NCI-H146 (cell line): ENCODE measurements at regions not wholly inside any gene's neighbourhood (a gene's known extent, or its start where the extent isn't known, plus 50 kb on each side); places are given as distances from the start of the nearest gene placed in this dataset.
"Not testable (repeated sequence)": the region's sequence is repeated elsewhere in the genome, so short reads cannot be mapped to it uniquely, and the experiment has no call there.

Experiments used
- DNase-seq: peaks from one replicate; lab custom pipeline; 2025; lab: John Stamatoyannopoulos, UW

DNA sequence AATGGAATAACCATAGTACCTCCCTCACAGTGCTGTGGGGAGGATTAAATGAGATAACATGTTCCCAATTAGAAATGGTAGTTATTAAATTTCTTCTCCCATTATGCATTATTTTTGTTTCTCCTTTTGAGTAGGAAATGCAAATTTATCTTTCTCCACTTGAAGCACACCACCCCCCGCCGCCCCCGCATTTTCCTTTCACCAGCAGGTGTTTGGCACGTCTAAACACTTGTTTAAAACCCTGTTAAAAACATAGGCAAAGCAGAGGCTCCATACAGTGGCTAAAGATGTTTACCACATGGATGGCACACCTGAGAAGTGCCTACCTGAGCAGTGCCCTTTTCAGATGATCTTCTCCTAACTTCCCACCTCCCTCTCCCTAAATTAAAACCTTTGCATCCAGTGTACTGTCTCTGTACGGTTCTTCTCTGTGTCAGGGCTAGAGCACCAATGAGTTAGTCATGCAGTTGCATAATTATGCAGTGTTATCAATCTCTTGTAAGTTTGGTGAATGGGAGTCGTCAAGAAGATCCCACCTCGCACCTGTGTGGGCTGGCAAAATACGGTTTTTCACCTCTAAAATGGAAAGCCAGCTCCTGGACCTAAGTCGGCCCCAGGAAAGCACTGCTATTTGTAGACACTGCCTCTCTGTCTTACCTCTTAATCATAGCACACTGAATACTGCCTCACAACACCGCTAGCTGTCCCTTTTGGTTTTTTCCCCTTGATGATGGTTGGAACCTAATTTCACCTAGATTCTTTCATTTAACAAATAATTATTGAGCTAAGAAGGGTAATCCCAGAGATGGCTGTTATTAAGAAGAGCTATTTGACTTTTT is 122.0 kb downstream of the CT47B1 start:
- DNase-seq, result no peak

GRCh38 chrX:120752431-120753082 is 122.7 kb upstream of the C1GALT1C1 start:
- no peak for DNase-seq

DNA sequence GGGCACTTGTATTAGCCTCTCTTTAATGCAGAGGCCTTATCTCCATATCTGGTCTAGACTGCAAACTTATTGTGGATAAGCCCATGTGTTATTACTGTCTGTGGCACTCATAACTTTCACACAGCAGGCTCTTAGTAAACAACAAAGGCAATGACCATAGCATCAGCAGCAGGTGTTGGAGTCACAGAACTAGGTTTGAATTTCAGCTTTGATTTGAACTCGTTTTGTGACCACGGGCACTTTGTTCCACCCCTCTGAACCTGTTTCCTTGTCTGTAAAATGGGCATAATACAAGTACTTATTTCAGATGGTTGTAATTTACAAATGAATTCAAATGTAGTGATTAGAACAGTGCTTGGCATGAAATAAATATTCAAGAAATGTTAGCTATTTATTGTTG is 121.8 kb upstream of the C1GALT1C1 start:
- peak; percentile 20 for DNase-seq

- no peak for DNase-seq
Measured at GRCh38 chrX:120750381-120750780, 120.5 kb upstream of the C1GALT1C1 start.

GRCh38 chrX:120749141-120749846 is 119.4 kb upstream of the C1GALT1C1 start:
- DNase-seq, result peak; percentile 80

- DNase-seq, result no peak
Measured at GRCh38 chrX:120746153-120746552, 116.3 kb upstream of the C1GALT1C1 start.

GRCh38 chrX:120742946-120743665 is 113.3 kb upstream of the C1GALT1C1 start:
- no peak for DNase-seq

DNA sequence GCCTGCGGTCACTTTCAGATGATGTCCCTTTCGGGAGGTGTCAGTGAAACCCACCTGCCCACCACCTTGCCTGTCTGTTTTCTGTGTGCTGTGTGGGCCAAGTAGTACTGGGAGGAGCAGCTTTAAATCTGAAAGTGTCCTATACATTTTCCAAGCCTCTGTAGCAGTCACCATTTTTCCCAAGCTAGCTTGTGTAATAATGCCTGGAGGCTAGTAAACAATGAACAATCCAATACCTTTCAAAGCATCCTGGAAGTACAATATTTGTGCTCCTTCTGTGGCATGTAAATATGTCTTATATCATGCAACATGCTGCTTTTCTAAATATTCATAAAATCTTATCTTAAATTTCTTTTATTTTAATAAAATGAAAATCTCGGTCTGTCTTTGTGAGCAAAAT is 111.6 kb upstream of the C1GALT1C1 start:
- DNase-seq, result no peak

DNA sequence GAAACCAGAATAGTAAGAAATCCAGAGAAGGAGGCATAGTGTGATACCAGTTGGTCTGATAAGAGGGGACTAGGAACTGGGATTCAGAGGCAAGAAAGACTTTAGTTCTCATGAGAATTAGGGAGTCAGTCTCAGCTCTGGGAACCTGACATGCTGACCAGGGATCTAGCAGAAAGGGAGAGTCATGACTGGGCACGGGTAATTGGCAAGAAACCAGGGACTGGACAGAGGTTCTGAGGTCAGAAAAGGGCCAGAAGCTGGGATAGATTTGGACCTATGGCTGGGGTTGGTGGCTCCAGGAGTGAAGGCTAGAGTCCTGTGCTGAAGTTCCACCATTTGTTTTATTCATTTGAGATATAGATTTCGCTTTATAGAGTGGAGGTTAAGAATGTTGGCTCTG is 110.2 kb upstream of the C1GALT1C1 start:
- DNase-seq, result no peak

GRCh38 chrX:120739300-120739699 is 109.4 kb upstream of the C1GALT1C1 start:
- no peak for DNase-seq

- no peak for DNase-seq
Measured at GRCh38 chrX:120736989-120737388, 107.1 kb upstream of the C1GALT1C1 start.

DNA sequence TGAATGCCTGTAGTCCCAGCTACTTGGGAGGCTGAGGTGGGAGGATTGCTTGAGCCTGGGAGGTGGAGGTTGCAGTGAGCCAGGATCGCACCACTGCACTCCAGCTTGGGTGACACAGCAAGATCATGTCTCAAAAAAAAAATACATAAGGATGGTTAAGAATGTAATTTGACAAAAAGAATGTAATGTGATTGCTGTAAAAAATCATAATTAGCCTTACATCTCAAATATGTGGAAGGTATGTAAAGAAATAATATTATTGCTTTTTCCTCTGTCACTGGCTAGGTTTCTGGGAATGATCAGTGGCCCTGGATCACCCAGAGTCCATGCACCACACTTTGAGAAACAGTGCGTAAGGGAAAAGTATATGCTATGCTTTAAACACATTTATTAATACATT is 106.1 kb upstream of the C1GALT1C1 start:
- DNase-seq, result no peak

GRCh38 chrX:120732879-120733278 is 103.0 kb upstream of the C1GALT1C1 start:
- no peak for DNase-seq

- DNase-seq, result no peak
Measured at GRCh38 chrX:120732461-120732860, 102.6 kb upstream of the C1GALT1C1 start.

DNA sequence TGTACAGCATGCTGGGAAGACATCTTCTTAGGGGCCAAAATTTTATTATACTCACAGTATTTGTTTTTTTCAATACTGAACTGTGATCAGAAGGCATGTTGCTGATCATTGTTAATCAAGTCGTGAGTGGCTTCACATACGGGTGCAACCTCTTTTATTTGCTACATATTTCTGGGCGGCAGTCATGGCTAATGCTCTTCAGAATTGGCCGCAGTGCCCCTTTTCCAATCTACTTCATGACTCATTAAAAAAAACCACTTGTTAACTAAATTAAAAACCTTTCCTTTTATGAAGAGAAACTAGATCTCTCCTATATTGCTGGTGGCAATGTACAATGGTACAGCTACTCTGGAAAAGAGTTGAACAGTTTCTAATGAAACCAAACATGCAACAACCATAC is 101.5 kb upstream of the C1GALT1C1 start:
- DNase-seq, result no peak

- DNase-seq, result not testable (repeated sequence)
Measured at GRCh38 chrX:120729506-120730255, 99.8 kb upstream of the C1GALT1C1 start.

DNA sequence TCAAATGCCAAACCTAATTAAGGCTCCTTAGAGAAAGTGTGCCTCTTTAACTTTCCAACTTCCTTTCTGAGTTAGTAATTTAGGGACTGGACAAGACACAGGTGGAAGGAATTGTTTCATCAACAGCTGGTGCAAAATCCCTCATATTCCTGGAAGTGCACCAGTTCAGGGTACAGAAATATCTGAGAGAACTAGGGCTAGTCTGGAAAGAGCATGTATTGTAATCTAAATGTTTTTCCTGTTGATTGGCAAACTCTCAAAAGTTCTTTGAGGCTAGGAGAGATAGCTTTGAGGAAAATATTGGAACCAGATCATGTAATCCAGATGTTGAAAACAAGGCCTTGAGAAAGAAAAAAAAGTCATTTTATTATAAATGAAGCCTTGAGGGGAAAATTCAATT is 98.1 kb upstream of the C1GALT1C1 start:
- DNase-seq, result no peak

GRCh38 chrX:120727452-120727851 is 97.6 kb upstream of the C1GALT1C1 start:
- no peak for DNase-seq

- no peak for DNase-seq
Measured at GRCh38 chrX:120726294-120726693, 96.4 kb upstream of the C1GALT1C1 start.

DNA sequence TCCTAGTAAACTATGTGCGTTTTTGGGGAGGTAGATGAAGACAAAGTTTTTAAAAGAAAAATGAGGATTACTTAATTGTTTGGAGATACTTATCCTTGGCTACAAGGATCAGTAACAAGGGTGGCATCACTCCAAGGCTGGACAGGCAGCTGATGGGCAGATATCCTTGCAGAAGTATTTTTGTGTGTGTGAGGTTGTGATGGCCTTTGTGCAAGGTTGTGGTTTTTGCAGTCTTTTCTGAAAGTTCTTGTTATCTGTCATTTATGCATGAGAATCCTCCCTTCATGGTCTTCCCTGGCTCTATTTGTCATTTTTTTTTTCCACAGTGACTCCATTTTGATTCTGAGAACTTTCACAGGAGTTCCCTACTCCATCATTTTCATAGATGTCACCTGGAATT is 96.0 kb upstream of the C1GALT1C1 start:
- no peak for DNase-seq

GRCh38 chrX:120719622-120720021 is 89.8 kb upstream of the C1GALT1C1 start:
- DNase-seq, result no peak

DNA sequence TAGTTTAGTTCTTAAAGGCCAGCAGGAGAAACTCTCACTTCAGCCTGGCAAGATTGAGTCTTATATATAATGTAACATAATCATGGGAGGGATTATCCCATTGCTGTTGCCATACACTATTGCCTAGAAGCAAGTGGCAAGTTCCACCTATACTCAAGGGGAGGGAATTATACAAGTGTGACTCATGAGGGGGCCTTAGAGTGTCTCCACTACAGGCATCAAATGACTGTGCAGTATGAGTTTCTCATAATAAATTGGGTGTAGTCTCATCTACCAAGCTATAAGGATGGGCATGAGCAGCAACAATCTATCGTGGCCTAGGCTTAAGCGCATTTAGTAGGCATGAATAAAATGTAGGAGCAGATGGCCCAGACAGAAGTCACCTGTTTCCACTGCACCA is 89.1 kb upstream of the C1GALT1C1 start:
- no peak for DNase-seq
